ENCODE measurements at regions not wholly inside any gene's neighbourhood (a gene's known extent, or its start where the extent isn't known, plus 50 kb on each side); places are given as distances from the start of the nearest gene placed in this dataset.

- dilution Hi-C loops (cut with MboI; ENCODE audit: extremely low pct_ligation_motif_present, low sequenced_read_pairs) = no loop called here
These were observed 86.4 kb downstream of the SOX1 start for GRCh38 chr13:112153364-112153763.

More at GRCh38 chr13:112153364-112153763, 86.4 kb downstream of the SOX1 start:
- Histone ChIP-seq H3K4me1 (ENCODE audit: control insufficient read depth, extremely low read depth, insufficient read depth, low read length) (no peaks in the 10 kb centered on the region), H4K20me1 (replicated peaks; ENCODE audit: control insufficient read depth, extremely low read depth, insufficient read depth, low read length) (no peaks in the 10 kb centered on the region), H3K36me3 (ENCODE audit: control insufficient read depth in 2 of 2, extremely low read depth in 1 of 2, insufficient read depth in 2 of 2, low read length in 2 of 2) (no peaks in the 10 kb centered on the region), H3K27ac (ENCODE audit: insufficient read depth, low read depth, low read length) (no peak overlapping the region), H3K9me3 (replicated peaks; ENCODE audit: control insufficient read depth, insufficient read depth, low read length) (no peaks in the 10 kb centered on the region), H3K27me3 (ENCODE audit: control insufficient read depth in 2 of 2, insufficient read depth in 2 of 2, low read length in 2 of 2) (no peaks in the 10 kb centered on the region), H3K9ac (replicated peaks; ENCODE audit: extremely low read depth, insufficient read depth, low read length) (no peak overlapping the region), H2AFZ (ENCODE audit: low read depth, low read length) (no peak overlapping the region), H3K4me2 (ENCODE audit: insufficient read depth, low read length) (no peak overlapping the region), H3K4me3 (replicated peaks in 1 of 3; ENCODE audit: insufficient read depth in 1 of 3, low read depth in 1 of 3, low read length in 3 of 3) (no peak overlapping the region), H3K9me1 (replicated peaks; ENCODE audit: control insufficient read depth, extremely low read depth, insufficient read depth, low read length) (no peaks in the 10 kb centered on the region), H3K79me2 (ENCODE audit: control insufficient read depth, insufficient read depth, low read length) (no peaks in the 10 kb centered on the region)
- TF ChIP-seq MAX (IDR thresholded peaks at IDR 0.05; ENCODE audit: insufficient read depth, insufficient read length) = no peak
- no peak for TF ChIP-seq POLR2A (IDR thresholded peaks at IDR 0.05; ENCODE audit: low read depth, low read length)
- no peak for TF ChIP-seq EZH2 (IDR thresholded peaks at IDR 0.05; ENCODE audit: borderline replicate concordance, low read depth, low read length, severe bottlenecking)
- no peak for TF ChIP-seq FOS (IDR thresholded peaks at IDR 0.05; ENCODE audit: borderline replicate concordance, insufficient read depth, low read length)
- TF ChIP-seq CTCF (IDR thresholded peaks at IDR 0.05; ENCODE audit: extremely low read depth in 1 of 2, insufficient read depth in 1 of 2, low read depth in 1 of 2, low read length in 2 of 2) = no peak
- no peak for TF ChIP-seq MYC (IDR thresholded peaks at IDR 0.05; ENCODE audit: low read depth, low read length)
- TF ChIP-seq POLR2AphosphoS5 (IDR thresholded peaks at IDR 0.05; ENCODE audit: insufficient read depth, low read depth, low read length) = no peak
- no peak for TF ChIP-seq JUN (IDR thresholded peaks at IDR 0.05; ENCODE audit: borderline replicate concordance, insufficient read depth, insufficient read length, low read depth)
- no peak for TF ChIP-seq GATA2 (IDR thresholded peaks at IDR 0.05; ENCODE audit: insufficient read depth, insufficient read length, low read depth, low read length)
- ChIA-PET CTCF (no interaction called here), POLR2A (no interaction called here)
- DNase-seq (ENCODE audit: low read depth, low spot score) = no peak
- intact Hi-C loops (cut with micrococcal nuclease) = no loop called here
- no peak for FAIRE-seq
- no TSS peak for BruUV-seq (replicated peaks)
